GM10266 (cell line): ENCODE measurements at regions not wholly inside any gene's neighbourhood (a gene's known extent, or its start where the extent isn't known, plus 50 kb on each side); places are given as distances from the start of the nearest gene placed in this dataset.

Experiments used
- DNase-seq: peaks from one replicate; pipeline ENCODE4 v3.0.0; 2012; ENCODE audit errors: extremely low spot score
- TF ChIP-seq, protein P1 (sequence below): IDR thresholded peaks from 2 replicates; pipeline ENCODE4 v1.5.1; 2012; ENCODE audit warnings: mild to moderate bottlenecking, low read depth; ENCODE audit not compliant: control insufficient read depth, insufficient read depth; ENCODE audit errors: missing control alignments

- TF ChIP-seq, protein P1, sequence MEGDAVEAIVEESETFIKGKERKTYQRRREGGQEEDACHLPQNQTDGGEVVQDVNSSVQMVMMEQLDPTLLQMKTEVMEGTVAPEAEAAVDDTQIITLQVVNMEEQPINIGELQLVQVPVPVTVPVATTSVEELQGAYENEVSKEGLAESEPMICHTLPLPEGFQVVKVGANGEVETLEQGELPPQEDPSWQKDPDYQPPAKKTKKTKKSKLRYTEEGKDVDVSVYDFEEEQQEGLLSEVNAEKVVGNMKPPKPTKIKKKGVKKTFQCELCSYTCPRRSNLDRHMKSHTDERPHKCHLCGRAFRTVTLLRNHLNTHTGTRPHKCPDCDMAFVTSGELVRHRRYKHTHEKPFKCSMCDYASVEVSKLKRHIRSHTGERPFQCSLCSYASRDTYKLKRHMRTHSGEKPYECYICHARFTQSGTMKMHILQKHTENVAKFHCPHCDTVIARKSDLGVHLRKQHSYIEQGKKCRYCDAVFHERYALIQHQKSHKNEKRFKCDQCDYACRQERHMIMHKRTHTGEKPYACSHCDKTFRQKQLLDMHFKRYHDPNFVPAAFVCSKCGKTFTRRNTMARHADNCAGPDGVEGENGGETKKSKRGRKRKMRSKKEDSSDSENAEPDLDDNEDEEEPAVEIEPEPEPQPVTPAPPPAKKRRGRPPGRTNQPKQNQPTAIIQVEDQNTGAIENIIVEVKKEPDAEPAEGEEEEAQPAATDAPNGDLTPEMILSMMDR, result no peak
- DNase-seq, result no peak
These were observed 69.8 kb upstream of the TTC29 start for GRCh38 chr4:147015491-147015890.

DNA sequence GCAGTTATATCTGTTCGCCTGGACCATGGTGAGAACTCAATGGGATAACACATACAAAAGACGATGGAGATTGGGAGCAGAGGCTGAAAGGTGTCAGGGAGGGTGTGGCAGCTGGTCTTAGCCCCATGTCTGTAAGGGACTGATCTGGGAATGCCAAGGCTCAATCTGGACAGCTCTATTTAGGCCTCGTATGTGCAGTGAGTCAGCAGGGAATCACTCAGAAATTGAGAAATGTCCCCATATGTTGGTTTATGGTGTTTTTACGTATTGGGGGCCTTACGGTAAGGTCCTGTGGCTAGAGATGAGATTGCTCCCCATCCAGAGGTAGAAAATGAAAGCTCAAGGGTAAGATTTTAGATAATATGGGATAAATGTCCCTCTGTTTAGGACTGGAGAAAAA lies 71.4 kb upstream of the TTC29 start:
- no peak for DNase-seq
- TF ChIP-seq, protein P1, result no peak

GRCh38 chr4:147019091-147019490 lies 73.4 kb upstream of the TTC29 start:
- peak; percentile 36 for DNase-seq
- TF ChIP-seq, protein P1, result peak; percentile 69

GRCh38 chr4:147020456-147020855 lies 74.8 kb upstream of the TTC29 start:
- DNase-seq, result no peak
- TF ChIP-seq, protein P1, result no peak

DNA sequence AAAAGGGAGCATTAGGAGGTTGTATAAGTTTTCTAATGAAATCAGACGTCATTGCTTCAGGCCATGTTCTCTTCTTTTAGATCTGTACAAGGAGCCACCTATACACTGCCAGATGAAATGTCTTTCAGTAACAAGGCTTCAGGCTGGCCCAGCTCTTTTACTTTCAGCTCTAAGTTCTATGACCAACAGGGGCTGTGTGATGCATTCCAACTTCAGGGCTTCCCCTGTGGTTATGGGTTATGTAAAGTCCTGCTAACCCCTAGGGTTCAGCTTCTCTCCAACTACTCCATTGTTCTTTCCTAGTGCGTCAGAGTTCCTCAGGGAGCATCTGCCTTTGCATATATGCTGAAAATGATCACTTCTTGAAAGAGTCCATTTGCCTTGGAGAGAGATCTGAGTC lies 79.4 kb upstream of the TTC29 start:
- TF ChIP-seq, protein P1, result no peak
- no peak for DNase-seq

GRCh38 chr4:147029296-147029695 lies 83.6 kb upstream of the TTC29 start:
- TF ChIP-seq, protein P1, result no peak
- DNase-seq, result no peak

- TF ChIP-seq, protein P1, result no peak
- no peak for DNase-seq
These were observed 88.7 kb upstream of the TTC29 start for GRCh38 chr4:147034372-147034771.

GRCh38 chr4:147037069-147037468 lies 91.4 kb upstream of the TTC29 start:
- DNase-seq, result no peak
- TF ChIP-seq, protein P1, result no peak
